ENCODE measurements at regions not wholly inside any gene's neighbourhood (a gene's known extent, or its start where the extent isn't known, plus 50 kb on each side); places are given as distances from the start of the nearest gene placed in this dataset.

- no peak overlapping the region for H2AFZ ChIP-seq (ENCODE audit: low read depth, low read length)
- DNase-seq (ENCODE audit: low read depth, low spot score) (no peak), FAIRE-seq (no peak)
- no peaks in the 10 kb centered on the region for H3K9me1 ChIP-seq (replicated peaks; ENCODE audit: control insufficient read depth, extremely low read depth, insufficient read depth, low read length)
- H3K79me2 ChIP-seq (ENCODE audit: control insufficient read depth, insufficient read depth, low read length), result no peaks in the 10 kb centered on the region
- no peak overlapping the region for H3K4me3 ChIP-seq (replicated peaks in 1 of 3; ENCODE audit: insufficient read depth in 1 of 3, low read depth in 1 of 3, low read length in 3 of 3)
- no peak overlapping the region for H3K9ac ChIP-seq (replicated peaks; ENCODE audit: extremely low read depth, insufficient read depth, low read length)
- TF ChIP-seq MAX (IDR thresholded peaks at IDR 0.05; ENCODE audit: insufficient read depth, insufficient read length), result no peak
- no peak for TF ChIP-seq MYC (IDR thresholded peaks at IDR 0.05; ENCODE audit: low read depth, low read length)
- TF ChIP-seq JUN (IDR thresholded peaks at IDR 0.05; ENCODE audit: borderline replicate concordance, insufficient read depth, insufficient read length, low read depth), result no peak
- TF ChIP-seq CTCF (IDR thresholded peaks at IDR 0.05; ENCODE audit: extremely low read depth in 1 of 2, insufficient read depth in 1 of 2, low read depth in 1 of 2, low read length in 2 of 2), result no peak
- no peak for TF ChIP-seq GATA2 (IDR thresholded peaks at IDR 0.05; ENCODE audit: insufficient read depth, insufficient read length, low read depth, low read length)
- no peak overlapping the region for H3K27ac ChIP-seq (ENCODE audit: insufficient read depth, low read depth, low read length)
- dilution Hi-C loops (cut with MboI; ENCODE audit: extremely low pct_ligation_motif_present, low sequenced_read_pairs) (no loop called here), intact Hi-C loops (cut with micrococcal nuclease) (no loop called here)
- H3K9me3 ChIP-seq (replicated peaks; ENCODE audit: control insufficient read depth, insufficient read depth, low read length), result no peaks in the 10 kb centered on the region
- no peaks in the 10 kb centered on the region for H3K27me3 ChIP-seq (ENCODE audit: control insufficient read depth in 2 of 2, insufficient read depth in 2 of 2, low read length in 2 of 2)
- no TSS peak for BruUV-seq (replicated peaks)
- ChIA-PET CTCF (interaction anchor here (1.2 kb wide), 2 partner anchors 9 to 31 kb away, joined by 3 to 4 read pairs; no protein-coding TSS in a partner anchor), POLR2A (no interaction called here)
- H3K36me3 ChIP-seq (ENCODE audit: control insufficient read depth in 2 of 2, extremely low read depth in 1 of 2, insufficient read depth in 2 of 2, low read length in 2 of 2), result no peaks in the 10 kb centered on the region
- no peaks in the 10 kb centered on the region for H4K20me1 ChIP-seq (replicated peaks; ENCODE audit: control insufficient read depth, extremely low read depth, insufficient read depth, low read length)
- H3K4me1 ChIP-seq (ENCODE audit: control insufficient read depth, extremely low read depth, insufficient read depth, low read length), result no peaks in the 10 kb centered on the region
- no peak overlapping the region for H3K4me2 ChIP-seq (ENCODE audit: insufficient read depth, low read length)
Observed at GRCh38 chr21:26635681-26636080, 62.6 kb upstream of the CYYR1 start.

GRCh38 chr21:26632691-26633090 lies 59.6 kb upstream of the CYYR1 start:
- Histone ChIP-seq H3K36me3 (ENCODE audit: control insufficient read depth in 2 of 2, extremely low read depth in 1 of 2, insufficient read depth in 2 of 2, low read length in 2 of 2) (no peaks in the 10 kb centered on the region), H3K9me3 (replicated peaks; ENCODE audit: control insufficient read depth, insufficient read depth, low read length) (no peaks in the 10 kb centered on the region), H3K4me1 (ENCODE audit: control insufficient read depth, extremely low read depth, insufficient read depth, low read length) (no peaks in the 10 kb centered on the region), H3K9me1 (replicated peaks; ENCODE audit: control insufficient read depth, extremely low read depth, insufficient read depth, low read length) (no peaks in the 10 kb centered on the region), H4K20me1 (replicated peaks; ENCODE audit: control insufficient read depth, extremely low read depth, insufficient read depth, low read length) (no peaks in the 10 kb centered on the region), H3K4me2 (ENCODE audit: insufficient read depth, low read length) (no peak overlapping the region), H3K9ac (replicated peaks; ENCODE audit: extremely low read depth, insufficient read depth, low read length) (no peak overlapping the region), H3K27me3 (ENCODE audit: control insufficient read depth in 2 of 2, insufficient read depth in 2 of 2, low read length in 2 of 2) (no peaks in the 10 kb centered on the region), H3K27ac (ENCODE audit: insufficient read depth, low read depth, low read length) (no peak overlapping the region), H2AFZ (ENCODE audit: low read depth, low read length) (no peak overlapping the region), H3K79me2 (ENCODE audit: control insufficient read depth, insufficient read depth, low read length) (no peaks in the 10 kb centered on the region), H3K4me3 (replicated peaks in 1 of 3; ENCODE audit: insufficient read depth in 1 of 3, low read depth in 1 of 3, low read length in 3 of 3) (no peak overlapping the region)
- ChIA-PET POLR2A (no interaction called here), CTCF (interaction anchor here (1.3 kb wide), 1 partner anchor 10 kb away, joined by 3 read pairs; no protein-coding TSS in a partner anchor)
- intact Hi-C loops (cut with micrococcal nuclease) (no loop called here), dilution Hi-C loops (cut with MboI; ENCODE audit: extremely low pct_ligation_motif_present, low sequenced_read_pairs) (no loop called here)
- TF ChIP-seq POLR2AphosphoS5 (IDR thresholded peaks at IDR 0.05; ENCODE audit: insufficient read depth, low read depth, low read length) (no peak), MAX (IDR thresholded peaks at IDR 0.05; ENCODE audit: insufficient read depth, insufficient read length) (no peak), EZH2 (IDR thresholded peaks at IDR 0.05; ENCODE audit: borderline replicate concordance, low read depth, low read length, severe bottlenecking) (no peak), POLR2A (IDR thresholded peaks at IDR 0.05; ENCODE audit: low read depth, low read length) (no peak), JUN (IDR thresholded peaks at IDR 0.05; ENCODE audit: borderline replicate concordance, insufficient read depth, insufficient read length, low read depth) (no peak), GATA2 (IDR thresholded peaks at IDR 0.05; ENCODE audit: insufficient read depth, insufficient read length, low read depth, low read length) (no peak), CTCF (IDR thresholded peaks at IDR 0.05; ENCODE audit: extremely low read depth in 1 of 2, insufficient read depth in 1 of 2, low read depth in 1 of 2, low read length in 2 of 2) (no peak), MYC (IDR thresholded peaks at IDR 0.05; ENCODE audit: low read depth, low read length) (no peak), FOS (IDR thresholded peaks at IDR 0.05; ENCODE audit: borderline replicate concordance, insufficient read depth, low read length) (no peak)
- no peak for DNase-seq (ENCODE audit: low read depth, low spot score)
- FAIRE-seq, result no peak
- no TSS peak for BruUV-seq (replicated peaks)
